GM12874 (cell line): ENCODE measurements at regions not wholly inside any gene's neighbourhood (a gene's known extent, or its start where the extent isn't known, plus 50 kb on each side); places are given as distances from the start of the nearest gene placed in this dataset.

Experiments used
- TF ChIP-seq, protein P1 (sequence below): IDR thresholded peaks from 2 replicates; pipeline ENCODE4 v1.5.1; 2011; ENCODE audit warnings: low read depth, mild to moderate bottlenecking, control low read depth, low read length, moderate library complexity; ENCODE audit not compliant: insufficient read depth

DNA sequence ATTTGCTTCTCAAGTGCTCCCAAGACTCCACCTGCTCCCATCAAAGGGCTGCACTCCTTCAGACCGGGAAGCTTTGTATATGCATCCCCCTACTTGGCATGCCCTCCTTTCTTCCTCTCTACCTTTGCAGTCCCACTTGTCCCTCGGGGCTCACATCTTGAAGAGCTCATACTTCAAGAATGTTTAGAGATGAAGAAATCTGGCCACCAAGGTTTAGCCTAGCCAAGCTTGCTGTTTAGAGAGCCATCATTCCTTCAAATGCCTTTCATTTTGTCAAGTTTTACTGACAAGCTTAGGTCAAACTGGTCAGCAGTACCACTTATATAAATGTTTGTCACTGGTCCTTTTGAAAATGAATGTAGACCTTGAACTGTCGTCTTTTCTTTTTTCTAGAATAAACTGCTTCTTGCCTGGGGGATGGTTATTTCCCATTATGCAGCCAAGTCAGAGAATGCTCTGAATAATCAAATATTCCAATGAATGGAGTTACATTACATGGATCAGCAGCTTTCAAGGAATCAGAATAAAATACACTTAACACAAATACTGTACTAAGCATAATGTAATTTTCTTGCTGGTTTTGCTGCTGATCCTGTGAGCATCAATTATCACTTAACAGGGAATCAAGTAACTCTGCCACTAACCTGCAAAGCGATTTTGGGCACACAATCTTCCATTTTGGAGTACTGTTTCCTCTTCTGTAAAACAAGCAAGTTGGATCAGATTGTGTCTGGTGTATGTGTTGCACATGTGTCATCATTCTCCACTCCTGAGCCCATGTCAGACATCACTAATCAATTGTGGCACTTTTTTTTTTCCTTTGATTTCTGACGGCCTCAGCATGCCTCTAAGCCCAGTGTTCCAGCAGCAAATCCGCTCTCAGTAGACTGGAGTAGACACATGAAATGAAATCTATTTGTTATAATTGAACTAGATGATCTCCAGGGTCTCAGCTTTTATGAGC, 357.9 kb downstream of the PTEN start:
- TF ChIP-seq, protein P1, sequence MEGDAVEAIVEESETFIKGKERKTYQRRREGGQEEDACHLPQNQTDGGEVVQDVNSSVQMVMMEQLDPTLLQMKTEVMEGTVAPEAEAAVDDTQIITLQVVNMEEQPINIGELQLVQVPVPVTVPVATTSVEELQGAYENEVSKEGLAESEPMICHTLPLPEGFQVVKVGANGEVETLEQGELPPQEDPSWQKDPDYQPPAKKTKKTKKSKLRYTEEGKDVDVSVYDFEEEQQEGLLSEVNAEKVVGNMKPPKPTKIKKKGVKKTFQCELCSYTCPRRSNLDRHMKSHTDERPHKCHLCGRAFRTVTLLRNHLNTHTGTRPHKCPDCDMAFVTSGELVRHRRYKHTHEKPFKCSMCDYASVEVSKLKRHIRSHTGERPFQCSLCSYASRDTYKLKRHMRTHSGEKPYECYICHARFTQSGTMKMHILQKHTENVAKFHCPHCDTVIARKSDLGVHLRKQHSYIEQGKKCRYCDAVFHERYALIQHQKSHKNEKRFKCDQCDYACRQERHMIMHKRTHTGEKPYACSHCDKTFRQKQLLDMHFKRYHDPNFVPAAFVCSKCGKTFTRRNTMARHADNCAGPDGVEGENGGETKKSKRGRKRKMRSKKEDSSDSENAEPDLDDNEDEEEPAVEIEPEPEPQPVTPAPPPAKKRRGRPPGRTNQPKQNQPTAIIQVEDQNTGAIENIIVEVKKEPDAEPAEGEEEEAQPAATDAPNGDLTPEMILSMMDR: no peak

DNA sequence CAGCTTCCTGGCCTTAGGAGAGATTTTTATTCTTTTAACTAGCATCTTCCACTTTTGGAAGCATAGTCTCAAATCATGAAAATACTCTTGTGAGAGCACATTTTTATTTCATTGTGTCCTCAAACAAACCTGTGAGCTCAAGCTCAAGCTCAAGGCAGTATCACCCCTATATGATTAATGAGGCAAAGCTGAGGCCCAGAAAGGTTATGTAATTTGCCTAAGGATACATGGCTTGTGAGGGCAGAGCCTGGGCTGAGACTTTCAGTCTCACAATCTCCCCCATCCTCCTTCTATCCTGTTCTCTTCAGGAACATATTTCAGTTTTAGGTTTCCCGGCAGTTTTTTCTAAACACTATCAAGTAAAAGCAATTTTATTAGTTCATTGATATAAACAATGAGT, 359.5 kb downstream of the PTEN start:
- TF ChIP-seq, protein P1: no peak
